ENCODE measurements at regions not wholly inside any gene's neighbourhood (a gene's known extent, or its start where the extent isn't known, plus 50 kb on each side); places are given as distances from the start of the nearest gene placed in this dataset.

GRCh38 chr1:29749024-29749945 lies 513.0 kb downstream of the PTPRU start:
- Histone ChIP-seq H3K27ac (ENCODE audit: low read depth, low read length) (no peak overlapping the region), H3K36me3 (ENCODE audit: control insufficient read depth, low read length) (no peaks in the 10 kb centered on the region), H3K4me1 (ENCODE audit: control insufficient read depth, low read length) (no peaks in the 10 kb centered on the region), H3K9me2 (replicated peaks; ENCODE audit: control insufficient read depth, low read length) (no peaks in the 10 kb centered on the region), H3K4me2 (ENCODE audit: low read length) (no peak overlapping the region), H3K79me2 (ENCODE audit: control insufficient read depth, low read length) (no peaks in the 10 kb centered on the region), H3K27me3 (ENCODE audit: control insufficient read depth, low read length) (no peaks in the 10 kb centered on the region), H3K9me3 (ENCODE audit: control insufficient read depth, insufficient read depth, low read length) (no peaks in the 10 kb centered on the region), H3F3A (ENCODE audit: control insufficient read depth, insufficient read depth) (no peaks in the 10 kb centered on the region), H3K4me3 (ENCODE audit: low read length) (no peak overlapping the region), H4K20me1 (ENCODE audit: control insufficient read depth, insufficient read depth, low read depth, low read length) (no peaks in the 10 kb centered on the region)
- TF ChIP-seq, protein P1, sequence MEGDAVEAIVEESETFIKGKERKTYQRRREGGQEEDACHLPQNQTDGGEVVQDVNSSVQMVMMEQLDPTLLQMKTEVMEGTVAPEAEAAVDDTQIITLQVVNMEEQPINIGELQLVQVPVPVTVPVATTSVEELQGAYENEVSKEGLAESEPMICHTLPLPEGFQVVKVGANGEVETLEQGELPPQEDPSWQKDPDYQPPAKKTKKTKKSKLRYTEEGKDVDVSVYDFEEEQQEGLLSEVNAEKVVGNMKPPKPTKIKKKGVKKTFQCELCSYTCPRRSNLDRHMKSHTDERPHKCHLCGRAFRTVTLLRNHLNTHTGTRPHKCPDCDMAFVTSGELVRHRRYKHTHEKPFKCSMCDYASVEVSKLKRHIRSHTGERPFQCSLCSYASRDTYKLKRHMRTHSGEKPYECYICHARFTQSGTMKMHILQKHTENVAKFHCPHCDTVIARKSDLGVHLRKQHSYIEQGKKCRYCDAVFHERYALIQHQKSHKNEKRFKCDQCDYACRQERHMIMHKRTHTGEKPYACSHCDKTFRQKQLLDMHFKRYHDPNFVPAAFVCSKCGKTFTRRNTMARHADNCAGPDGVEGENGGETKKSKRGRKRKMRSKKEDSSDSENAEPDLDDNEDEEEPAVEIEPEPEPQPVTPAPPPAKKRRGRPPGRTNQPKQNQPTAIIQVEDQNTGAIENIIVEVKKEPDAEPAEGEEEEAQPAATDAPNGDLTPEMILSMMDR (IDR thresholded peaks at IDR 0.05; ENCODE audit: low read depth, low read length, poor library complexity, severe bottlenecking), result no peak
- no peak for TF ChIP-seq EZH2phosphoT487 (IDR thresholded peaks at IDR 0.05; ENCODE audit: borderline replicate concordance, low read length)

DNA sequence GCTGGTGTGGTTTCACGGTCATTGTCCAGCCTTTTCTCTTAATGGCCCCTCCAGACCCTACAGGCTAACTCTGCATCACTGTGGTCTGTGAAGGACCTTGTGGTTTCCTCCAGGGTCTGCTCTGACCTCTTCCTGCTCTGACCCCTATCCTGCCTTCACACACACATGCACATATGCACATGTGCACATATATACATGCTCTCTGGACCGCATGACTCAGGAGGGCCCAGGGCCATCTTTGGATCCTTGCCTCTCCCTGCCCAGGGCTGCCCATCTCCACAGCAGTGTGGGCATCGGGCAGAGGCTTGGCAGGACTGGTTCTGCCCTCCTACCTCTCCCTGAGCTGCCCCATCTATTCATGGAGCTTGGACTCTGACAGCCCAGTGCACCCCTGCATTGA lies 510.9 kb downstream of the PTPRU start:
- TF ChIP-seq, protein P1 (IDR thresholded peaks at IDR 0.05; ENCODE audit: low read depth, low read length, poor library complexity, severe bottlenecking), result no peak
- no peak for TF ChIP-seq EZH2phosphoT487 (IDR thresholded peaks at IDR 0.05; ENCODE audit: borderline replicate concordance, low read length)
- Histone ChIP-seq H3K4me1 (ENCODE audit: control insufficient read depth, low read length) (no peaks in the 10 kb centered on the region), H3K27me3 (ENCODE audit: control insufficient read depth, low read length) (no peaks in the 10 kb centered on the region)

GRCh38 chr1:29746076-29746665 lies 509.8 kb downstream of the PTPRU start:
- Histone ChIP-seq H3K9me2 (replicated peaks; ENCODE audit: control insufficient read depth, low read length) (no peaks in the 10 kb centered on the region), H3K36me3 (ENCODE audit: control insufficient read depth, low read length) (no peaks in the 10 kb centered on the region), H3K27me3 (ENCODE audit: control insufficient read depth, low read length) (no peaks in the 10 kb centered on the region), H3K4me2 (ENCODE audit: low read length) (no peak overlapping the region), H4K20me1 (ENCODE audit: control insufficient read depth, insufficient read depth, low read depth, low read length) (no peaks in the 10 kb centered on the region), H3K79me2 (ENCODE audit: control insufficient read depth, low read length) (no peaks in the 10 kb centered on the region), H3K27ac (ENCODE audit: low read depth, low read length) (no peak overlapping the region), H3K9me3 (ENCODE audit: control insufficient read depth, insufficient read depth, low read length) (no peaks in the 10 kb centered on the region), H3F3A (ENCODE audit: control insufficient read depth, insufficient read depth) (no peaks in the 10 kb centered on the region), H3K4me3 (ENCODE audit: low read length) (no peak overlapping the region), H3K4me1 (ENCODE audit: control insufficient read depth, low read length) (no peaks in the 10 kb centered on the region)
- TF ChIP-seq EZH2phosphoT487 (IDR thresholded peaks at IDR 0.05; ENCODE audit: borderline replicate concordance, low read length), result no peak
- TF ChIP-seq, protein P1 (IDR thresholded peaks at IDR 0.05; ENCODE audit: low read depth, low read length, poor library complexity, severe bottlenecking), result no peak

More for the DNA sequence above, 510.9 kb downstream of the PTPRU start:
- H3F3A ChIP-seq (ENCODE audit: control insufficient read depth, insufficient read depth), result no peaks in the 10 kb centered on the region
- H3K27ac ChIP-seq (ENCODE audit: low read depth, low read length), result no peak overlapping the region
- H3K9me2 ChIP-seq (replicated peaks; ENCODE audit: control insufficient read depth, low read length), result no peaks in the 10 kb centered on the region
- no peaks in the 10 kb centered on the region for H3K36me3 ChIP-seq (ENCODE audit: control insufficient read depth, low read length)
- no peaks in the 10 kb centered on the region for H4K20me1 ChIP-seq (ENCODE audit: control insufficient read depth, insufficient read depth, low read depth, low read length)
- no peaks in the 10 kb centered on the region for H3K9me3 ChIP-seq (ENCODE audit: control insufficient read depth, insufficient read depth, low read length)
- H3K79me2 ChIP-seq (ENCODE audit: control insufficient read depth, low read length), result no peaks in the 10 kb centered on the region
- H3K4me2 ChIP-seq (ENCODE audit: low read length), result no peak overlapping the region
- no peak overlapping the region for H3K4me3 ChIP-seq (ENCODE audit: low read length)
